HL-60 (cell line): ENCODE measurements at regions not wholly inside any gene's neighbourhood (a gene's known extent, or its start where the extent isn't known, plus 50 kb on each side); places are given as distances from the start of the nearest gene placed in this dataset.

ENCODE experiments used
- DNase-seq, 2 experiments: peaks; one replicate each; pipeline ENCODE4 v3.0.0-alpha.2; 2010 to 2020; ENCODE audit warnings: low read depth in 1 of 2, low spot score in 1 of 2
- H3K27ac ChIP-seq: fragments of 250-450 bp; sonication (Bioruptor Pico); replicated peaks from 2 replicates; pipeline ENCODE4 v1.5.1; 2020; ENCODE audit warnings: mild to moderate bottlenecking, moderate library complexity
- H3K27me3 ChIP-seq: fragments of 250-450 bp; sonication (Bioruptor Pico); 2 replicates; pipeline ENCODE4 v1.5.1; 2021; ENCODE audit warnings: mild to moderate bottlenecking, moderate library complexity; ENCODE audit not compliant: insufficient read depth, poor library complexity, severe bottlenecking
- H3K4me3 ChIP-seq: replicated peaks from 2 replicates; pipeline ENCODE4 v1.5.1; 2011; ENCODE audit warnings: mild to moderate bottlenecking, control low read depth, low read length; ENCODE audit not compliant: insufficient read depth
- GABPA ChIP-seq: IDR thresholded peaks from 2 replicates; pipeline ENCODE4 v1.6.1; 2012; ENCODE audit warnings: low read depth
- POLR2AphosphoS5 ChIP-seq: IDR thresholded peaks from 2 replicates; pipeline ENCODE4 v1.6.1; 2012; ENCODE audit warnings: low read depth
- SPI1 ChIP-seq: IDR thresholded peaks from 2 replicates; pipeline ENCODE4 v1.6.1; 2012; ENCODE audit warnings: low read depth, mild to moderate bottlenecking, borderline replicate concordance
- TF ChIP-seq, protein P1 (sequence below): IDR thresholded peaks from 2 replicates; pipeline ENCODE4 v1.6.1; 2012; ENCODE audit warnings: low read depth; ENCODE audit not compliant: insufficient replicate concordance
- TF ChIP-seq, protein P2 (sequence below): IDR thresholded peaks from one replicate; pipeline ENCODE4 v1.5.1; 2011; ENCODE audit warnings: low read length, control low read depth, inconsistent platforms; ENCODE audit not compliant: insufficient read depth

DNA sequence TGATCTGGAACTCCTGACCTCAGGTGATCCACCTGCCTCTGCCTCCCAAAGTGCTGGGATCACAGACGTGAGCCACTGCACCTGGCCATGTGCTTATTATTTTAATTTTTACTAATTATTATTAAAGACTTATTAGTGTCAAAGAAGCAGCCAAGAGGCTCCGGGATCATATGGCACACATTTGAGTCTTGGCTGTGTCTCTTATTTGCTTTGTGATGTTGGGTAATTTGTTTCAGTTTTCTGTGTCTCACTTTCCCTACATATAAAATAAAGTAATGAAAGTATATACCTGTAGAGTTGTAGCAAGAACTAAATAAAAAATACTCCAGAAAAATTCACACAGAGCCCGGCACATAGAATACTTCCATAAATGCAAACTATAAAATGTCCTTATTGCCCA, 238.0 kb upstream of the TBL1XR1 start:
- Histone ChIP-seq H3K27ac (no peak overlapping the region), H3K27me3 (no peaks in the 10 kb centered on the region), H3K4me3 (no peak overlapping the region)
- TF ChIP-seq SPI1 (no peak), GABPA (no peak)
- TF ChIP-seq, protein P1, sequence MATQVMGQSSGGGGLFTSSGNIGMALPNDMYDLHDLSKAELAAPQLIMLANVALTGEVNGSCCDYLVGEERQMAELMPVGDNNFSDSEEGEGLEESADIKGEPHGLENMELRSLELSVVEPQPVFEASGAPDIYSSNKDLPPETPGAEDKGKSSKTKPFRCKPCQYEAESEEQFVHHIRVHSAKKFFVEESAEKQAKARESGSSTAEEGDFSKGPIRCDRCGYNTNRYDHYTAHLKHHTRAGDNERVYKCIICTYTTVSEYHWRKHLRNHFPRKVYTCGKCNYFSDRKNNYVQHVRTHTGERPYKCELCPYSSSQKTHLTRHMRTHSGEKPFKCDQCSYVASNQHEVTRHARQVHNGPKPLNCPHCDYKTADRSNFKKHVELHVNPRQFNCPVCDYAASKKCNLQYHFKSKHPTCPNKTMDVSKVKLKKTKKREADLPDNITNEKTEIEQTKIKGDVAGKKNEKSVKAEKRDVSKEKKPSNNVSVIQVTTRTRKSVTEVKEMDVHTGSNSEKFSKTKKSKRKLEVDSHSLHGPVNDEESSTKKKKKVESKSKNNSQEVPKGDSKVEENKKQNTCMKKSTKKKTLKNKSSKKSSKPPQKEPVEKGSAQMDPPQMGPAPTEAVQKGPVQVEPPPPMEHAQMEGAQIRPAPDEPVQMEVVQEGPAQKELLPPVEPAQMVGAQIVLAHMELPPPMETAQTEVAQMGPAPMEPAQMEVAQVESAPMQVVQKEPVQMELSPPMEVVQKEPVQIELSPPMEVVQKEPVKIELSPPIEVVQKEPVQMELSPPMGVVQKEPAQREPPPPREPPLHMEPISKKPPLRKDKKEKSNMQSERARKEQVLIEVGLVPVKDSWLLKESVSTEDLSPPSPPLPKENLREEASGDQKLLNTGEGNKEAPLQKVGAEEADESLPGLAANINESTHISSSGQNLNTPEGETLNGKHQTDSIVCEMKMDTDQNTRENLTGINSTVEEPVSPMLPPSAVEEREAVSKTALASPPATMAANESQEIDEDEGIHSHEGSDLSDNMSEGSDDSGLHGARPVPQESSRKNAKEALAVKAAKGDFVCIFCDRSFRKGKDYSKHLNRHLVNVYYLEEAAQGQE = no peak
- TF ChIP-seq, protein P2, sequence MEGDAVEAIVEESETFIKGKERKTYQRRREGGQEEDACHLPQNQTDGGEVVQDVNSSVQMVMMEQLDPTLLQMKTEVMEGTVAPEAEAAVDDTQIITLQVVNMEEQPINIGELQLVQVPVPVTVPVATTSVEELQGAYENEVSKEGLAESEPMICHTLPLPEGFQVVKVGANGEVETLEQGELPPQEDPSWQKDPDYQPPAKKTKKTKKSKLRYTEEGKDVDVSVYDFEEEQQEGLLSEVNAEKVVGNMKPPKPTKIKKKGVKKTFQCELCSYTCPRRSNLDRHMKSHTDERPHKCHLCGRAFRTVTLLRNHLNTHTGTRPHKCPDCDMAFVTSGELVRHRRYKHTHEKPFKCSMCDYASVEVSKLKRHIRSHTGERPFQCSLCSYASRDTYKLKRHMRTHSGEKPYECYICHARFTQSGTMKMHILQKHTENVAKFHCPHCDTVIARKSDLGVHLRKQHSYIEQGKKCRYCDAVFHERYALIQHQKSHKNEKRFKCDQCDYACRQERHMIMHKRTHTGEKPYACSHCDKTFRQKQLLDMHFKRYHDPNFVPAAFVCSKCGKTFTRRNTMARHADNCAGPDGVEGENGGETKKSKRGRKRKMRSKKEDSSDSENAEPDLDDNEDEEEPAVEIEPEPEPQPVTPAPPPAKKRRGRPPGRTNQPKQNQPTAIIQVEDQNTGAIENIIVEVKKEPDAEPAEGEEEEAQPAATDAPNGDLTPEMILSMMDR = no peak
- no peak for DNase-seq

DNA sequence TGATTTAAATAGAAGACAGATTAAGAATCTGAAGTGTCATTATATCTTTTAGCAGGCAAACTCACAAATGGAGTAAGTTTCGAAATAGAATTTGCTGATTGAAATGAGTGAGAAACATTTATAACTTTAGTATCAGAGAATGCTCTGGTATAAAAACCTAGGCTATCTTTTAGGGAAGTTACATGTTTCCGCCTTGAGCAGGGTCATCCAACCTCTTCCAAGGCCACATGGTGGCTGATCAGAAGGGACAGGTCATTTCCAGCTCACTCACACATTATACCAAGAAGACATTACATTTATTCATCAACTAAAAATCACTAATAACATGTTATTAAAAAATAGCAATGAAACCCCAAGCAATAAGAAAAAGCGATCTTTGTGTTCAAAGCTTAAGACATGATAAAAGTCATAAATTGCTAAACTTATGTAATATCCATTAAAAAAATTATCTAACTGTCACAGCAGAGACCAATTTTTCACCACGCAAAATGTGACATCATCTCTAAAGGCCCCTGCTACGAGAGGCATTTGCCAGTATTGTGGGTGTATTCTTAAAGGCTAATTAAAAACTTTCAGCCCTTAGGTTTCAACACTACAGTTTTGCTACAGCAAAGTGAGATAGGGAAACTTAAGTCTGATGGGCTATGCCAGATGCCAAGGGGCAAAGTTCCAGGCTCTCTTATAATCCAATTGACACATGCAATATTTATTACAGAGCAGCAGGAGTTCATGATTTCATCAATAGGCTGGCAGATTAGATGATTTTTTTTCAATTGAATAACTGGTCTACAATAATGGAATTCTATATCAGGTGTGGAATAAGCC, 240.4 kb upstream of the TBL1XR1 start:
- no peaks in the 10 kb centered on the region for H3K27me3 ChIP-seq

DNA sequence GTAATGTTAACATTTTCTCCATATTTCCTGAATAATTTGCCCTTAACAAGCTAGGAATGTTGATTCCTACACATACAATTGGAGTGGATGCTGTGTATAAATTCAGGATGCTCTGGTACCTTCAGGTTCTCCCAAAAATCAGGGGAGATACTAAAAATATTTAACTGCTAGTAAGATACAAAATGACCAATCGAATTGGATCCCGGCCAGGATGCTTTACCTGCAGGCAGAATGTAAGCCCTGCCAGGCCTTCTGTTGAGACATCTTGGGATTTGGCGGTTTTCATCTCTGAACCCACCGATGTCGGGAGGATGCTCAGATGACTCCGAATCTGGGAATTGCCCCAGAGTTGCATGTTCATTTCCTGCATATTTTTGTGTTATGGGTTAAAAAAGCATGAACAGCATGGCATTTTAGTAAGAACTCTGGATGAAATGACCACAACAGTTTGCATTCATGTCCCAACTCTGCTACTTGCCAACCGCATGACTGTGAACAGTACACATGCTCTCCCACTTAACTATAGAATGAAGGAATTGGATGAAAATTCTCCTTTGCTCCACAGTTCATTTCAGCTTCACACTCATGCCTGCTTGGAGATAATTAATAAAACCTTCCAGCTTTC, 241.4 kb upstream of the TBL1XR1 start:
- no peak overlapping the region for H3K27ac ChIP-seq
- no peak overlapping the region for H3K4me3 ChIP-seq
- H3K27me3 ChIP-seq = no peaks in the 10 kb centered on the region
- DNase-seq = no peak
- TF ChIP-seq, protein P2 = no peak

More for the DNA sequence above, 240.4 kb upstream of the TBL1XR1 start:
- Histone ChIP-seq H3K4me3 (no peak overlapping the region), H3K27ac (no peak overlapping the region)
- DNase-seq = no peak
- TF ChIP-seq, protein P1 = no peak
- TF ChIP-seq GABPA = no peak
- TF ChIP-seq SPI1 = no peak
- TF ChIP-seq, protein P2 = no peak
- no peak for TF ChIP-seq POLR2AphosphoS5
